Astrocyte of the cerebellum (primary cell): ENCODE measurements at regions not wholly inside any gene's neighbourhood (a gene's known extent, or its start where the extent isn't known, plus 50 kb on each side); places are given as distances from the start of the nearest gene placed in this dataset.
"Not testable (repeated sequence)": the region's sequence is repeated elsewhere in the genome, so short reads cannot be mapped to it uniquely, and the experiment has no call there.

ENCODE experiments used
- DNase-seq: peaks from one replicate; pipeline ENCODE4 v3.0.0-alpha.2; 2011; ENCODE audit warnings: low read depth
- H3K4me3 ChIP-seq: 2 replicates; pipeline ENCODE4 v1.5.1; 2011; ENCODE audit warnings: mild to moderate bottlenecking, low read depth, low read length, moderate library complexity
- CTCF ChIP-seq: IDR thresholded peaks from 2 replicates; pipeline ENCODE4 v1.5.1; 2012; ENCODE audit warnings: low read length, low read depth, moderate library complexity, mild to moderate bottlenecking; ENCODE audit errors: missing control alignments
- in situ Hi-C: cut with HindIII; loops from 2 replicates; pipeline ENCODE4 v1.10.0; 2017; ENCODE audit warnings: low sequenced_read_pairs

- H3K4me3 ChIP-seq, result no peak overlapping the region
- no peak for TF ChIP-seq CTCF
- in situ Hi-C loops, result no loop called here
- DNase-seq, result no peak
Observed at GRCh38 chr12:20063116-20063515, 305.2 kb upstream of the PDE3A start.

GRCh38 chr12:20077618-20078017 is 290.7 kb upstream of the PDE3A start:
- in situ Hi-C loops, result no loop called here
- no peak overlapping the region for H3K4me3 ChIP-seq
- no peak for DNase-seq
- TF ChIP-seq CTCF, result no peak

- no peak for DNase-seq
- in situ Hi-C loops, result no loop called here
- H3K4me3 ChIP-seq, result no peak overlapping the region
- no peak for TF ChIP-seq CTCF
Observed at GRCh38 chr12:20089077-20089476, 279.3 kb upstream of the PDE3A start.

- DNase-seq, in situ Hi-C loops, H3K4me3 ChIP-seq: not testable (repeated sequence)
Observed at GRCh38 chr12:20093190-20093810, 275.0 kb upstream of the PDE3A start.

GRCh38 chr12:20096430-20096829 is 271.9 kb upstream of the PDE3A start:
- H3K4me3 ChIP-seq, result no peak overlapping the region
- no peak for TF ChIP-seq CTCF
- in situ Hi-C loops, result no loop called here
- no peak for DNase-seq

GRCh38 chr12:20097626-20098025 is 270.7 kb upstream of the PDE3A start:
- H3K4me3 ChIP-seq, result no peak overlapping the region
- in situ Hi-C loops, result no loop called here
- peak; percentile 26 for DNase-seq
- no peak for TF ChIP-seq CTCF

GRCh38 chr12:20099395-20100183 is 268.7 kb upstream of the PDE3A start:
- no peak for DNase-seq
- no peak for TF ChIP-seq CTCF
- H3K4me3 ChIP-seq, result no peak overlapping the region
- in situ Hi-C loops, result no loop called here
